Endothelial cell of umbilical vein (primary cell): ENCODE measurements at regions not wholly inside any gene's neighbourhood (a gene's known extent, or its start where the extent isn't known, plus 50 kb on each side); places are given as distances from the start of the nearest gene placed in this dataset.

Experiments
- BruUV-seq: library from RNA; stranded (reverse); fragments of 400-500 nt; replicated peaks from 2 replicates; lab custom pipeline; 2021; lab: Mats Ljungman, UMichigan
- CTCF ChIA-PET: fragments of 300-600, 350-600 bp; sonication (Branson Sonifier 250); formaldehyde crosslinking; loops from one replicate; lab custom pipeline; 2021; ENCODE audit warnings: antibody characterized with exemption, inconsistent platforms; lab: Charles Lee
- POLR2A ChIA-PET: fragments of 300-600, 350-600 bp; sonication (Branson Sonifier 250); formaldehyde crosslinking; loops from one replicate; lab custom pipeline; 2021; ENCODE audit warnings: antibody characterized with exemption, inconsistent platforms; lab: Charles Lee
- DNase-seq: peaks from one replicate; pipeline ENCODE4 v3.0.0-alpha.2; 2011; ENCODE audit warnings: low read depth, low spot score
- FAIRE-seq: peaks from 2 replicates; lab custom pipeline; 2011; peaks lifted over from hg19 to GRCh38; lab: Jason Lieb, UNC
- H2AFZ ChIP-seq: 2 replicates; pipeline ENCODE4 v1.6.0; 2012; ENCODE audit warnings: low read depth, low read length, control low read depth, inconsistent platforms
- H3K27ac ChIP-seq: 2 replicates; pipeline ENCODE4 v1.5.1; 2011; ENCODE audit warnings: low read depth, mild to moderate bottlenecking, control low read depth, low read length, moderate library complexity; ENCODE audit not compliant: insufficient read depth
- H3K27me3 ChIP-seq, 2 experiments: 2 replicates each; pipeline versions ENCODE4 v1.6.0 to v1.6.1; 2011; ENCODE audit warnings: low read length in 2 of 2, mixed read lengths in 1 of 2; ENCODE audit not compliant: control insufficient read depth in 2 of 2, insufficient read depth in 2 of 2
- H3K36me3 ChIP-seq, 2 experiments: 2 replicates in 1 of 2; 3 replicates in 1 of 2; pipeline ENCODE4 v1.5.1; 2011; ENCODE audit warnings: low read length in 2 of 2, mild to moderate bottlenecking in 1 of 2, moderate library complexity in 1 of 2; ENCODE audit not compliant: control insufficient read depth in 2 of 2, insufficient read depth in 2 of 2; ENCODE audit errors: extremely low read depth in 1 of 2
- H3K4me1 ChIP-seq: 3 replicates; pipeline ENCODE4 v1.5.1; 2011; ENCODE audit warnings: mild to moderate bottlenecking, low read length; ENCODE audit not compliant: control insufficient read depth, insufficient read depth; ENCODE audit errors: extremely low read depth
- H3K4me2 ChIP-seq: 2 replicates; pipeline ENCODE4 v1.6.1; 2011; ENCODE audit warnings: low read length, control low read depth, mixed read lengths; ENCODE audit not compliant: insufficient read depth
- H3K4me3 ChIP-seq, 3 experiments: fragments of 200-600 bp in 1 of 3; sonication (generic), shearing (Covaris generic) in 1 of 3; replicated peaks in 1 of 3; 2 replicates each; pipeline ENCODE4 v1.5.1; 2011 to 2016; ENCODE audit warnings: control low read depth in 3 of 3, low read length in 3 of 3, mild to moderate bottlenecking in 2 of 3, inconsistent platforms in 1 of 3, low read depth in 1 of 3, moderate library complexity in 1 of 3; ENCODE audit not compliant: insufficient read depth in 1 of 3
- H3K79me2 ChIP-seq: 2 replicates; pipeline ENCODE4 v1.6.0; 2012; ENCODE audit warnings: low read length, inconsistent platforms; ENCODE audit not compliant: control insufficient read depth, insufficient read depth
- H3K9ac ChIP-seq: replicated peaks from 2 replicates; pipeline ENCODE3; 2011; ENCODE audit warnings: low read length, control low read depth; ENCODE audit not compliant: insufficient read depth; ENCODE audit errors: extremely low read depth
- H3K9me1 ChIP-seq: replicated peaks from 3 replicates; pipeline ENCODE4 v1.6.0; 2011; ENCODE audit warnings: mild to moderate bottlenecking, low read length; ENCODE audit not compliant: control insufficient read depth, insufficient read depth; ENCODE audit errors: extremely low read depth
- H3K9me3 ChIP-seq: replicated peaks from 2 replicates; pipeline ENCODE4 v1.5.1; 2012; ENCODE audit warnings: low read length, inconsistent platforms; ENCODE audit not compliant: control insufficient read depth, insufficient read depth
- H4K20me1 ChIP-seq: replicated peaks from 2 replicates; pipeline ENCODE3; 2011; ENCODE audit warnings: mild to moderate bottlenecking, low read length; ENCODE audit not compliant: control insufficient read depth, insufficient read depth; ENCODE audit errors: extremely low read depth
- CTCF ChIP-seq, 2 donors: IDR thresholded peaks; 1 replicate in 1 of 2; 2 replicates in 1 of 2; pipeline ENCODE4 v1.5.1; 2011; ENCODE audit warnings: low read length in 2 of 2, mild to moderate bottlenecking in 2 of 2, moderate library complexity in 2 of 2, control low read depth in 1 of 2, inconsistent platforms in 1 of 2, low read depth in 1 of 2; ENCODE audit not compliant: insufficient read depth in 1 of 2; ENCODE audit errors: extremely low read depth in 1 of 2
- EZH2 ChIP-seq: IDR thresholded peaks from 2 replicates; pipeline ENCODE4 v1.6.1; 2012; ENCODE audit warnings: borderline replicate concordance, low read depth, mild to moderate bottlenecking, moderate library complexity, low read length, inconsistent platforms; ENCODE audit not compliant: severe bottlenecking
- FOS ChIP-seq: IDR thresholded peaks from 2 replicates; pipeline ENCODE4 v1.6.1; 2011; ENCODE audit warnings: mild to moderate bottlenecking, low read length, moderate library complexity, borderline replicate concordance; ENCODE audit not compliant: insufficient read depth
- GATA2 ChIP-seq: IDR thresholded peaks from 2 replicates; pipeline ENCODE4 v1.7.0; 2011; ENCODE audit warnings: low read depth, mild to moderate bottlenecking, moderate library complexity, mixed read lengths, low read length; ENCODE audit not compliant: insufficient read length, insufficient read depth
- JUN ChIP-seq: IDR thresholded peaks from 2 replicates; pipeline ENCODE4 v1.6.1; 2011; ENCODE audit warnings: borderline replicate concordance, low read depth; ENCODE audit not compliant: insufficient read length, insufficient read depth
- MAX ChIP-seq: IDR thresholded peaks from 2 replicates; pipeline ENCODE4 v1.6.1; 2011; ENCODE audit not compliant: insufficient read depth, insufficient read length
- MYC ChIP-seq: IDR thresholded peaks from one replicate; pipeline ENCODE4 v1.6.1; 2011; ENCODE audit warnings: mild to moderate bottlenecking, low read depth, low read length
- POLR2A ChIP-seq: IDR thresholded peaks from 2 replicates; pipeline ENCODE4 v1.6.1; 2012; ENCODE audit warnings: low read depth, mild to moderate bottlenecking, control low read depth, low read length
- POLR2AphosphoS5 ChIP-seq: IDR thresholded peaks from 2 replicates; pipeline ENCODE4 v1.6.1; 2012; ENCODE audit warnings: low read depth, mild to moderate bottlenecking, control low read depth, low read length, moderate library complexity; ENCODE audit not compliant: insufficient read depth
- dilution Hi-C: fragments of 300-500 bp; cut with MboI; formaldehyde crosslinking; loops from one replicate; pipeline ENCODE4 v1.15.0; 2019; ENCODE audit warnings: low sequenced_read_pairs; ENCODE audit not compliant: extremely low pct_ligation_motif_present
- intact Hi-C: fragments of 100-400 bp; cut with micrococcal nuclease; formaldehyde crosslinking; loops from one replicate; pipeline ENCODE4 v1.10.0; 2022

GRCh38 chr10:76788452-76788811 lies 849.2 kb downstream of the KCNMA1 start:
- no peaks in the 10 kb centered on the region for H3K79me2 ChIP-seq
- H3K4me2 ChIP-seq = no peak overlapping the region
- no peak overlapping the region for H2AFZ ChIP-seq
- H3K4me3 ChIP-seq = no peak overlapping the region
- no peaks in the 10 kb centered on the region for H3K27me3 ChIP-seq
- H3K9ac ChIP-seq = no peak overlapping the region
- FAIRE-seq = no peak
- ChIA-PET POLR2A (no interaction called here), CTCF (no interaction called here)
- no peak for DNase-seq
- no peaks in the 10 kb centered on the region for H4K20me1 ChIP-seq
- intact Hi-C loops (no loop called here), dilution Hi-C loops (no loop called here)
- H3K27ac ChIP-seq = no peak overlapping the region
- TF ChIP-seq FOS (no peak), CTCF (IDR thresholded peaks at IDR 0.05; ENCODE audit: extremely low read depth in 1 of 2, insufficient read depth in 1 of 2, low read depth in 1 of 2, low read length in 2 of 2) (no peak), EZH2 (no peak), MAX (no peak), MYC (no peak), JUN (no peak), POLR2A (no peak), POLR2AphosphoS5 (no peak), GATA2 (no peak)
- H3K36me3 ChIP-seq = no peaks in the 10 kb centered on the region
- no peaks in the 10 kb centered on the region for H3K9me1 ChIP-seq
- no TSS peak for BruUV-seq
- no peaks in the 10 kb centered on the region for H3K9me3 ChIP-seq
- H3K4me1 ChIP-seq = no peaks in the 10 kb centered on the region
